Glutamatergic neuron (in vitro differentiated cells): ENCODE measurements at regions not wholly inside any gene's neighbourhood (a gene's known extent, or its start where the extent isn't known, plus 50 kb on each side); places are given as distances from the start of the nearest gene placed in this dataset.

Experiments
- DNase-seq: peaks from one replicate; pipeline ENCODE4 v3.0.0; 2022
- H3K27ac Mint-ChIP-seq: one replicate; pipeline ENCODE4 v1.8.0; 2020; ENCODE audit warnings: mild to moderate bottlenecking, mixed read lengths, inconsistent platforms; ENCODE audit not compliant: unreplicated experiment
- H3K27me3 Mint-ChIP-seq: one replicate; pipeline ENCODE4 v1.8.0; 2020; ENCODE audit warnings: mild to moderate bottlenecking, moderate library complexity, mixed read lengths, inconsistent platforms; ENCODE audit not compliant: unreplicated experiment
- H3K36me3 Mint-ChIP-seq: one replicate; pipeline ENCODE4 v1.8.0; 2020; ENCODE audit warnings: mild to moderate bottlenecking, mixed read lengths, inconsistent platforms; ENCODE audit not compliant: unreplicated experiment
- H3K4me1 Mint-ChIP-seq: one replicate; pipeline ENCODE4 v1.8.0; 2020; ENCODE audit warnings: mild to moderate bottlenecking, low read depth, mixed read lengths, inconsistent platforms; ENCODE audit not compliant: unreplicated experiment
- H3K4me3 Mint-ChIP-seq: one replicate; pipeline ENCODE4 v1.8.0; 2020; ENCODE audit warnings: mild to moderate bottlenecking, mixed read lengths, inconsistent platforms; ENCODE audit not compliant: unreplicated experiment
- H3K9me3 Mint-ChIP-seq: one replicate; pipeline ENCODE4 v1.8.0; 2020; ENCODE audit warnings: mild to moderate bottlenecking, moderate library complexity, mixed read lengths, inconsistent platforms; ENCODE audit not compliant: unreplicated experiment
- CTCF ChIP-seq: fragments of 200-600 bp; sonication (generic); IDR thresholded peaks from one replicate; pipeline ENCODE4 v1.5.0; 2021; ENCODE audit not compliant: partially characterized antibody, unreplicated experiment

GRCh38 chr12:14164266-14164665, 182.9 kb upstream of the GRIN2B start:
- no peak overlapping the region for H3K27ac Mint-ChIP-seq
- no peak for DNase-seq
- H3K4me1 Mint-ChIP-seq, result no peaks in the 10 kb centered on the region
- H3K36me3 Mint-ChIP-seq, result no peaks in the 10 kb centered on the region
- no peak for TF ChIP-seq CTCF
- H3K27me3 Mint-ChIP-seq, result peaks cover 2% of the 10 kb centered on the region
- no peak overlapping the region for H3K4me3 Mint-ChIP-seq
- H3K9me3 Mint-ChIP-seq, result no peaks in the 10 kb centered on the region

- Mint-ChIP-seq H3K4me1 (no peaks in the 10 kb centered on the region), H3K27ac (no peak overlapping the region), H3K9me3 (peaks cover 4% of the 10 kb centered on the region), H3K36me3 (no peaks in the 10 kb centered on the region), H3K27me3 (peaks cover 2% of the 10 kb centered on the region), H3K4me3 (no peak overlapping the region)
- peak; percentile 60 for DNase-seq
- peak; percentile 93 for TF ChIP-seq CTCF
Observed at GRCh38 chr12:14167005-14167628, 185.7 kb upstream of the GRIN2B start.

GRCh38 chr12:14169281-14169680, 187.9 kb upstream of the GRIN2B start:
- Mint-ChIP-seq H3K36me3 (no peaks in the 10 kb centered on the region), H3K4me1 (no peaks in the 10 kb centered on the region), H3K4me3 (no peak overlapping the region), H3K27me3 (peaks cover 2% of the 10 kb centered on the region), H3K27ac (peak overlapping the region; percentile 9), H3K9me3 (peaks cover 4% of the 10 kb centered on the region)
- no peak for DNase-seq
- TF ChIP-seq CTCF, result no peak

- Mint-ChIP-seq H3K4me1 (no peaks in the 10 kb centered on the region), H3K9me3 (peaks cover 4% of the 10 kb centered on the region), H3K27me3 (peaks cover 2% of the 10 kb centered on the region), H3K36me3 (no peaks in the 10 kb centered on the region), H3K4me3 (no peak overlapping the region), H3K27ac (no peak overlapping the region)
- TF ChIP-seq CTCF, result no peak
- no peak for DNase-seq
Observed at GRCh38 chr12:14171106-14171505, 189.7 kb upstream of the GRIN2B start.

GRCh38 chr12:14175206-14175605, 190.3 kb upstream of the ATF7IP start:
- Mint-ChIP-seq H3K27ac (no peak overlapping the region), H3K9me3 (peaks cover 3% of the 10 kb centered on the region), H3K4me3 (no peak overlapping the region), H3K4me1 (no peaks in the 10 kb centered on the region), H3K27me3 (no peaks in the 10 kb centered on the region), H3K36me3 (no peaks in the 10 kb centered on the region)
- DNase-seq, result no peak
- no peak for TF ChIP-seq CTCF
